GM12873 (cell line): ENCODE measurements at regions not wholly inside any gene's neighbourhood (a gene's known extent, or its start where the extent isn't known, plus 50 kb on each side); places are given as distances from the start of the nearest gene placed in this dataset.

Experiments
- CTCF ChIP-seq: IDR thresholded peaks from 2 replicates; pipeline ENCODE4 v1.5.1; 2012; ENCODE audit warnings: low read depth, mild to moderate bottlenecking, moderate library complexity, low read length, control low read depth; ENCODE audit not compliant: insufficient read depth; ENCODE audit errors: missing control alignments

- TF ChIP-seq CTCF: no peak
Observed at GRCh38 chr17:71519285-71519684, 601.5 kb upstream of the SOX9 start.

DNA sequence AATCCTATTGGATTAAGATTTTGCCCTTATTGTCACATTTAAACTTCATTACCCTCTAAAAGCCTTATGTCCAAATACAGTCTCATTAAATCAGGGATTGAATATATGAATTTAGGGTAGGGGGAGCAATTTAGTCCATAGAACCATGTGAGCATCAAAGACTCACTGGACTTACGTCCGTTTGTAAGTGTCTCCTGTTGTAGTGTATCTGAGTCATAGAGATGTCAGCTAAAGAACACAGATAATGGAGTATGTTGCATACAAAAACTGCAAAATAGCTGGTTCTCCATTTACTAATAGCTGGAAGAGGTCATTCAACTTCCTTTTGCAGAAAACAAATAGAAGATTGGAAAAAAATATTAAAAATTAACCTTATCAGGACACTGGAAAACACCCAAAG, 599.1 kb upstream of the SOX9 start:
- no peak for TF ChIP-seq CTCF

DNA sequence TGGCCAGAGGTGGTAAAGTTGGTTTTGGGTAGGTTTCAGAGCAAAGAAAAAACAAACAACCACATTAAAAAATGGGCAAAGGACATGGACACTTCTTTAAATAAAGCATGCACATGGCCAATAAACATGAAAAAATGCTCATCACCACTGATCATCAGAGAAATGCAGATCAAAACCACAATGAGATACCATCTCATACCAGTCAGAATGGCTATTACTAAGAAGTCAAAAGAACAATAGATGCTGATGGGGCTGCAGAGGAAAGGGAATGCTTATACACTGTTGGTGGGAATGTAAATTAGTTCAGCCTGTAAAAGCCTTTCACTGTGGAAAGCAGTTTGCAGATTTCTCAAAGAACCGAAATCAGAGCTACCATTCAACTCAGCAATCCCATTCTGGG, 598.4 kb upstream of the SOX9 start:
- no peak for TF ChIP-seq CTCF

- TF ChIP-seq CTCF: no peak
Observed at GRCh38 chr17:71527311-71527710, 593.5 kb upstream of the SOX9 start.

- TF ChIP-seq CTCF: no peak
Observed at GRCh38 chr17:71528210-71528609, 592.6 kb upstream of the SOX9 start.

- TF ChIP-seq CTCF: no peak
Observed at GRCh38 chr17:71530248-71530647, 590.6 kb upstream of the SOX9 start.

DNA sequence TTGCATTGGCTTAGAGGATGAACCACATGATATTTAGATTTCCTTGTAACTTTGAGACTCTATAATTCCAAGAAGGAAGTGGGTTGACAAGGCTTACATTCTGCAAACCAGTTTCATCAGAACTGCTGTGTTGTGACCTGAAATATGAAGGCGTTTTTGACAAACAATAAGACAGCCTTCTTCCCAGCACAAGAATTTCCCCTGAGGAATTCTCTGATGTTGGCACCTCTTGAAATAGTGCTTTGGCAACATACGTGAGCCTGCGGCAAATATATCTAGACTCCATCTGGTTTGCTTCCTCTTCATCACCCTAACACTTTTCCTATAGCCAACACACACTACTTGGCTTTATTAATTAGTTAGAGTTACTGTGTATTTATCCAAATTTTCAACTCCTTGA, 585.5 kb upstream of the SOX9 start:
- no peak for TF ChIP-seq CTCF

DNA sequence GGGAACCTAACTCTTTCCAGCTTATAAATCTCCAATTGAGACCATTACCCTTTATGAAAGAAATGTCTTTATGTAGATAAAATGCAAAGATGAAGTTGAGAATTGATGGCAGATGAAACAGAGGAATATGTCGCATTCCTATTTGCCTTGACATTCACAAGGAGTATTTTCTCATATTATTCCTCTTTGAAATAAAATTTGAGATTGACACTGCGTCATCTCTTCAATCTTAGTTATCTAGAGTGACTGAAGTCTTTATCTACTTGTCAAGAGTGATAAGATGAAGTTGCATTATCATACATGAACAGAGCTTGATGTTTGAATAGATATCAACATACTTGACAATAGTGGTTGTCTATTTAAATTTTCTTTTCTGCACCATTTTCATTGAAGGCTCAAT, 574.4 kb upstream of the SOX9 start:
- no peak for TF ChIP-seq CTCF
